Loucy (cell line): ENCODE measurements at regions not wholly inside any gene's neighbourhood (a gene's known extent, or its start where the extent isn't known, plus 50 kb on each side); places are given as distances from the start of the nearest gene placed in this dataset.

Source experiments
- EZH2phosphoT487 ChIP-seq: fragments of 200-600 bp; IDR thresholded peaks from 2 replicates; pipeline ENCODE4 v1.6.1; 2018; ENCODE audit warnings: antibody characterized with exemption, mild to moderate bottlenecking, moderate library complexity, borderline replicate concordance
- TF ChIP-seq, protein P1 (sequence below): fragments of 200-600 bp; sonication (generic); conservative IDR thresholded peaks from 2 replicates; pipeline ENCODE4 v1.5.1; 2014; ENCODE audit warnings: mild to moderate bottlenecking, antibody characterized with exemption, low read length

- TF ChIP-seq, protein P1, sequence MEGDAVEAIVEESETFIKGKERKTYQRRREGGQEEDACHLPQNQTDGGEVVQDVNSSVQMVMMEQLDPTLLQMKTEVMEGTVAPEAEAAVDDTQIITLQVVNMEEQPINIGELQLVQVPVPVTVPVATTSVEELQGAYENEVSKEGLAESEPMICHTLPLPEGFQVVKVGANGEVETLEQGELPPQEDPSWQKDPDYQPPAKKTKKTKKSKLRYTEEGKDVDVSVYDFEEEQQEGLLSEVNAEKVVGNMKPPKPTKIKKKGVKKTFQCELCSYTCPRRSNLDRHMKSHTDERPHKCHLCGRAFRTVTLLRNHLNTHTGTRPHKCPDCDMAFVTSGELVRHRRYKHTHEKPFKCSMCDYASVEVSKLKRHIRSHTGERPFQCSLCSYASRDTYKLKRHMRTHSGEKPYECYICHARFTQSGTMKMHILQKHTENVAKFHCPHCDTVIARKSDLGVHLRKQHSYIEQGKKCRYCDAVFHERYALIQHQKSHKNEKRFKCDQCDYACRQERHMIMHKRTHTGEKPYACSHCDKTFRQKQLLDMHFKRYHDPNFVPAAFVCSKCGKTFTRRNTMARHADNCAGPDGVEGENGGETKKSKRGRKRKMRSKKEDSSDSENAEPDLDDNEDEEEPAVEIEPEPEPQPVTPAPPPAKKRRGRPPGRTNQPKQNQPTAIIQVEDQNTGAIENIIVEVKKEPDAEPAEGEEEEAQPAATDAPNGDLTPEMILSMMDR: no peak
- TF ChIP-seq EZH2phosphoT487: no peak
These were observed 140.2 kb upstream of the MYO10 start for GRCh38 chr5:17076272-17076671.
